Aorta (tissue), 5 donors: ENCODE measurements at regions not wholly inside any gene's neighbourhood (a gene's known extent, or its start where the extent isn't known, plus 50 kb on each side); places are given as distances from the start of the nearest gene placed in this dataset.

ENCODE experiments used
- ATAC-seq: fragments of 200-7000 bp; cut with Tn5 transposase; one replicate; pipeline ENCODE4 v1.9.1; 2022; ENCODE audit warnings: moderate library complexity; ENCODE audit not compliant: low FRiP score
- DNase-seq, 2 donors: peaks; one replicate each; pipeline ENCODE4 v3.0.0-alpha.2; 2020
- H3K27ac ChIP-seq, 2 donors: one replicate each; pipeline ENCODE4 v1.5.1; 2013; ENCODE audit warnings: low read length in 2 of 2, mild to moderate bottlenecking in 2 of 2, moderate library complexity in 2 of 2, control low read depth in 1 of 2, inconsistent platforms in 1 of 2, low read depth in 1 of 2
- H3K27me3 ChIP-seq, 2 donors: one replicate each; pipeline ENCODE4 v1.6.1; 2013; ENCODE audit warnings: control low read depth in 1 of 2, low read length in 1 of 2, mild to moderate bottlenecking in 1 of 2, moderate library complexity in 1 of 2; ENCODE audit not compliant: insufficient read depth in 2 of 2, control insufficient read depth in 1 of 2
- H3K36me3 ChIP-seq, 2 donors: one replicate each; pipeline ENCODE4 v1.6.1; 2013; ENCODE audit warnings: control low read depth in 1 of 2, low read length in 1 of 2, mild to moderate bottlenecking in 1 of 2; ENCODE audit not compliant: insufficient read depth in 2 of 2, control insufficient read depth in 1 of 2
- H3K4me1 ChIP-seq, 2 donors: one replicate each; pipeline ENCODE4 v1.6.1; 2013; ENCODE audit warnings: low read length in 2 of 2, control low read depth in 1 of 2, mild to moderate bottlenecking in 1 of 2, moderate library complexity in 1 of 2; ENCODE audit not compliant: insufficient read depth in 2 of 2, control insufficient read depth in 1 of 2
- H3K4me3 ChIP-seq, 2 donors: one replicate each; pipeline ENCODE4 v1.5.1; 2013; ENCODE audit warnings: low read length in 2 of 2, control low read depth in 1 of 2, mild to moderate bottlenecking in 1 of 2
- H3K9me3 ChIP-seq: one replicate; pipeline ENCODE4 v1.6.1; 2013; ENCODE audit warnings: mild to moderate bottlenecking, low read length; ENCODE audit not compliant: control insufficient read depth
- WGBS, 2 donors: extraction: QIAGEN DNeasy Blood & Tissue Kit; methylation state at CpG; one replicate each; pipeline ENCODE4 v1.1.7; 2013; 5-methylcytosine and 5-hydroxymethylcytosine counted together
- intact Hi-C, 2 donors: fragments of 100-400 bp; cut with DNase I; formaldehyde crosslinking; loops; one replicate each; pipeline versions ENCODE4 v1.14.2 to v1.15.0; 2022
- donor health status: healthy with polysubstance abuse.
- donor health status: Bipolar disorder and iron deficiency.
- donor health status: DM: no; HTN: no; CAD: no.
- donor health status: DM: no; HTN: no; CAD: no.
- donor health status: DM: yes; HTN: yes; CAD: no.

- ATAC-seq = no peak
- no peaks in the 10 kb centered on the region for H3K36me3 ChIP-seq
- H3K27me3 ChIP-seq = no peaks in the 10 kb centered on the region
- DNase-seq = no peak
- intact Hi-C loops = loop anchor here in 1 of 2 donors (2.0 to 10.0 kb wide), 2 partner anchors 279 to 1511 kb away; no protein-coding TSS in a partner anchor
- no peaks in the 10 kb centered on the region for H3K9me3 ChIP-seq
- 78 to 81% methylated on average over 4 of the region's 4 CpGs for WGBS, 2 donors
- no peak overlapping the region for H3K4me3 ChIP-seq
- no peak overlapping the region for H3K27ac ChIP-seq
- H3K4me1 ChIP-seq = no peaks in the 10 kb centered on the region
Measured at GRCh38 chr16:22675745-22676540, 138.0 kb upstream of the HS3ST2 start.

- intact Hi-C loops = loop anchor here in 1 of 2 donors (2.0 to 10.0 kb wide), 2 partner anchors 278 to 1512 kb away; no protein-coding TSS in a partner anchor
- H3K9me3 ChIP-seq = no peaks in the 10 kb centered on the region
- ATAC-seq (no peak), DNase-seq (no peak)
- no peak overlapping the region for H3K4me3 ChIP-seq
- no peaks in the 10 kb centered on the region for H3K4me1 ChIP-seq
- no peaks in the 10 kb centered on the region for H3K27me3 ChIP-seq
- H3K36me3 ChIP-seq = no peaks in the 10 kb centered on the region
- H3K27ac ChIP-seq = no peak overlapping the region
- WGBS, 2 donors = 89 to 90% methylated on average over 8 of the region's 8 CpGs
Measured at GRCh38 chr16:22677024-22677830, 136.7 kb upstream of the HS3ST2 start.

- intact Hi-C loops = loop anchor here (2.0 to 10.0 kb wide), 2 partner anchors 270 to 1514 kb away; no protein-coding TSS in a partner anchor
- no peak for ATAC-seq
- no peaks in the 10 kb centered on the region for H3K27me3 ChIP-seq
- WGBS, 2 donors = 84 to 85% methylated on average over 2 of the region's 2 CpGs
- no peak overlapping the region for H3K4me3 ChIP-seq
- no peak for DNase-seq
- H3K9me3 ChIP-seq = no peaks in the 10 kb centered on the region
- no peak overlapping the region for H3K27ac ChIP-seq
- no peaks in the 10 kb centered on the region for H3K36me3 ChIP-seq
- H3K4me1 ChIP-seq = no peaks in the 10 kb centered on the region
Measured at GRCh38 chr16:22678311-22678710, 135.7 kb upstream of the HS3ST2 start.

- DNase-seq = no peak
- H3K4me1 ChIP-seq = peaks cover 0 to 4% of the 10 kb centered on the region in 2 donors
- intact Hi-C loops = no loop called here
- H3K27me3 ChIP-seq = no peaks in the 10 kb centered on the region
- 87 to 89% methylated on average over 17 of the region's 17 CpGs for WGBS, 2 donors
- ATAC-seq = no peak
- H3K27ac ChIP-seq = no peak overlapping the region
- H3K9me3 ChIP-seq = no peaks in the 10 kb centered on the region
- H3K36me3 ChIP-seq = no peaks in the 10 kb centered on the region
- H3K4me3 ChIP-seq = no peak overlapping the region
Measured at GRCh38 chr16:22681554-22682291, 132.2 kb upstream of the HS3ST2 start.

- WGBS, 2 donors = 84 to 88% methylated on average over 4 of the region's 4 CpGs
- H3K36me3 ChIP-seq = no peaks in the 10 kb centered on the region
- no peak for DNase-seq
Measured at GRCh38 chr16:22683258-22683657, 130.7 kb upstream of the HS3ST2 start.

GRCh38 chr16:22683730-22684573, 130.0 kb upstream of the HS3ST2 start:
- DNase-seq = no peak
- H3K4me3 ChIP-seq = no peak overlapping the region

More at GRCh38 chr16:22683258-22683657, 130.7 kb upstream of the HS3ST2 start:
- Histone ChIP-seq H3K27me3 (no peaks in the 10 kb centered on the region), H3K27ac (no peak overlapping the region), H3K4me1 (peaks cover 0 to 4% of the 10 kb centered on the region in 2 donors), H3K4me3 (no peak overlapping the region), H3K9me3 (peaks cover 1% of the 10 kb centered on the region)
- intact Hi-C loops = no loop called here
- no peak for ATAC-seq

GRCh38 chr16:22684574-22685458, 129.1 kb upstream of the HS3ST2 start:
- H3K9me3 ChIP-seq = peaks cover 1% of the 10 kb centered on the region
- H3K36me3 ChIP-seq = no peaks in the 10 kb centered on the region
- intact Hi-C loops = loop anchor here in 1 of 2 donors (5.0 kb wide), 2 partner anchors 132 to 493 kb away; no protein-coding TSS in a partner anchor
- 59 to 60% methylated on average over 3 of the region's 3 CpGs for WGBS, 2 donors
- no peak overlapping the region for H3K4me3 ChIP-seq
- H3K27ac ChIP-seq = peak overlapping the region; percentile 62 to 74
- ATAC-seq (peak; percentile 23), DNase-seq (no peak)
- no peaks in the 10 kb centered on the region for H3K27me3 ChIP-seq
- peaks cover 0 to 4% of the 10 kb centered on the region in 2 donors for H3K4me1 ChIP-seq

More at GRCh38 chr16:22683730-22684573, 130.0 kb upstream of the HS3ST2 start:
- Histone ChIP-seq H3K9me3 (peaks cover 1% of the 10 kb centered on the region), H3K4me1 (peaks cover 0 to 4% of the 10 kb centered on the region in 2 donors), H3K36me3 (no peaks in the 10 kb centered on the region), H3K27ac (peak overlapping the region in 1 of 2 donors; percentile 74), H3K27me3 (no peaks in the 10 kb centered on the region)
- intact Hi-C loops = no loop called here
- no peak for ATAC-seq
- 68 to 73% methylated on average over 4 of the region's 4 CpGs for WGBS, 2 donors
